Hypothalamus (tissue), 51 donors: ENCODE measurements at regions not wholly inside any gene's neighbourhood (a gene's known extent, or its start where the extent isn't known, plus 50 kb on each side); places are given as distances from the start of the nearest gene placed in this dataset.
"Not testable (repeated sequence)": the region's sequence is repeated elsewhere in the genome, so short reads cannot be mapped to it uniquely, and the experiment has no call there.

ENCODE experiments used
- DNase-seq, 51 donors: peaks; one replicate each; lab custom pipeline; 2025; lab: John Stamatoyannopoulos, UW

GRCh38 chr3:99586701-99587100, 51.7 kb upstream of the COL8A1 start:
- no peak for DNase-seq

GRCh38 chr3:99579965-99580364, 58.4 kb upstream of the COL8A1 start:
- no peak for DNase-seq

DNA sequence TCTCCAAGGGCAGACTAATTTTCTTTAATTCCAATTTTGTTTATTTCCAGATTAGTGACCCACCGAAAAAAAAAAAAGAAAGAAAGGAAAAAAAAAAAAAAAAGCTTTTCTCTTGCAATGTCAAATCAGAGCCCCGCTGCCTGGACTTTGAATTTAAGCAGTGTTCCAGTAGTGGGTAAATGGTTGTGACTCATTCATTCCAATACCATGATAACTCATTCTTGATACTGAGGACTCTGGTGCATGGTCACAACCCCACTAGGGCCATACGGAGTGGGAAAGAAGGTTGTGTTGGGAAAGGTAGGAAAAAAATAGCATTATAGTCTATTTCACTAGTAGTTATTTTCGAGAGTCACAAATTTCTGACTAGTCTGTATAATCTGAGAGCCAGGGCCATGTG, 59.1 kb upstream of the COL8A1 start:
- DNase-seq, result no peak

DNA sequence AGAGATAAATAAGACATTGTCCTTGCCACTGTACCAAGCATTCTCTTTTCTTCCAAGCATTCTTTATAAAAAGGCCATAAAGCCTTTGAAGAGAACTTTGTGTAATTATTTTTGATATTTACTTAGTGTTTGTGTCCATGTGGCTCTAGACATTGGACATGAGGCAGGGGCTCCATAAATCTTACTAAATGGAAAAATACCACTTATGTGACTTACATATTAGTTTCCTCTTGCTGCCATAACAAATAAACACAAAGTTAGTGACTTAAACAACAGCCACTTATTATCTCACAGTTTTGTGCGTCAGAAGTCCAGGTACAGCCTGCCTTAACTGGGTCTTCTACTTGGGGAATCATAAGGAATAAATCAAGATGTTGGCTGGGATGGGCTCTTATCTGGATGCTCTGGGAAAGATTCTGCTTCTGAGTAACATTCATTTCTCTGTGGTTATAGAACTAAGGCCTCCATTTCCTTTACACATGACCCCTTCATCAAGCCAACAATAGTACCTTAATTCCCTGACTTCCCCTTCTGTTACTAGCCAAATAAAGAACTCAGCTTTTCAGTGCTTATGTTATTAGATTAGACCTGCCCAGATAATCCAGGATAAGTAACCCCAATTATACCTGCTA, 59.9 kb upstream of the COL8A1 start:
- DNase-seq, result no peak

DNA sequence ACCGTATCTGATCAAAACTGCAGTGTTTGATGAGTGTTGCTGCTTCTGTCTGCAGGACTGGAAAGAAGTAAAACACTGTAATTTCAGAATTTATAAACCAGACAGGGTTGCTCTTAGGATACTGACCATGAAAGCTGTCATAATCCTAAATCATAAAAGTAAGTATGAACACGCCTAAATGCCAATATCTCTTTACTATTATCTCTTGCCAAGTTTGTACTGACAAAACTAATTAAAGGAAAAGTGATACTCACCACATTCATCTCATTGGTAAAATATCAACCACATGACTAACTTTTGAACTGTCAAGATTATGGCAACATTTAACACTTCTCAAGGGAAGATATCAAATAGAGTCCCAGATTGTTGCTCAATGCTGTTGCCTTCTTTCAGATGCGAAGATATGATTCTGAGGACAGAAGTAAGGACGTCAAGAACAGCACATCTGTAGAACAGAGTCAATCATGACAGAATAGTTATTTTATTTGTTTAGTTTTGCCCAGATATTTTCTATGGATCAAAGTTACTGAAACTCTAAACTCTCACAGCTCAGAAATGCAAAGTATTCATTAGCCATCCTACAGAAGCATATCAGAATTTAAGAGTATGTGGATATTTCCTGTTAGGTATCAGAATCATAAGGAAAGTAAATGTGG, 61.4 kb upstream of the COL8A1 start:
- DNase-seq, result no peak

DNA sequence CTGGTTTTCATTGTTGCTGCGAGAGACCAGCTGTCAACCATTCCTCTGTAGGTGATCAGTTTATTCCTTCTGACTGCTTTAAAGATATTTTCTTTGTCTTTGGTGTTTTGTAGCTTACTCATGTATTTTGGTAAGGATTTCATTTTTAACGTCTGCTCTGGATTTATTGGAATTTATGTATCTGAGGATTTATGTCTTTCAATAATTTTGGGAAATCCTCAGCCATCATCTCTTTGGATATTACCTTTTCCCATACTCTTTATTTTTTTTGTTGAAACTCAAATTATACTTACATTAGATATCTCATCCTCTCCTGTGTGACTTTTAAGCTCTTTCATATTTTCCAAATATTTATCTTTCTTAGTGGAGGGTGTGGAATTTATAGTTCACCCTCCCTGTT, 62.7 kb upstream of the COL8A1 start:
- DNase-seq, result no peak

DNA sequence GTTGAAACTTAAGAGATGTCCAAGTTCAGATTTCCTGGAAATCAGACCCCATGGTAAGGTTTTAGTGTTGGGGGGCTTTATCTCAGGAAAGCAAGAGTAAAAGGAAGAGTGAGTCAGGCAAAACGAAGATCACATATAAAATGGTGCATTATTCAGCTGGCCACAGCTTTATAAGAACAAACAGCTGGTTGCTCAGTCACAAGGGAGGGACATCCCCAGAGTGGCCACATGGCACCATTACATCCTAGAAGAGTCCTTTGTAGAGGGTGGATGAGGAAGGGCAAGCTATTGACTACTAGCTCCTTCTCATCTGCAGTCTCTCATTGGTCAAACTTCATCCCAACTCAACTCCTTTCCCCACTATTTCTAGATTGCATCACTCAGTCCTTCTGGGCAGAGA, 68.3 kb upstream of the COL8A1 start:
- DNase-seq, result no peak

DNA sequence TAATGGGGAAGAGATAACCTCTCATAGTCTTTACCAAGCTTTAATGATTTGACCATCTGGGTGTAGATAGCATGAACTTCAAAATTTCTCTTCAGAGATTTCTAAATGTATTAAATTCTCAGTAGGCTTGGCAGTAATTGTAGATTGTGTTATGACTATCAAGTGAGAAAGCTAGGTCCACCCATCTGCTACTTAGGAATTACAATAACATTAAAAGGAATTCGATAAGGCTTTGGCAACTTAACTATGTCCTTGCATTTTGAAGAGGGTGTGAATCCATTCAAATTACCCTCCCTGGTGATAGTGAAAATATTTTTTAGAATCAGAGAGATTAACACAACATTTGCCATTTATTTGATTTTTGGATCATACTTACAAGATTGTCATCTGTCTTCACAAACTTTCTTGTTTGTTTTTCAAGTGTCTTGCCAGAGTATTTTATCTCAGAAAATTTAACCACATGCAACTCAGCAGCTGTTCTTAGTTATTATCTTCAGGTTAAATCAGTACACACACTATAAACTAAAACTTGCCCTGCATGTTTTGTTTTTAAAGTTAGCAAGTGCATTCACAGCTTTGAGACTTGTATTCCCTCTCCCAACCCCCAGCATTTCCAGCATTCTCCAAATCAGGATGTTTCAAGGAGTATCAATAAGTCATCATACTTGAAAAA, 69.6 kb upstream of the COL8A1 start:
- DNase-seq, result no peak

DNA sequence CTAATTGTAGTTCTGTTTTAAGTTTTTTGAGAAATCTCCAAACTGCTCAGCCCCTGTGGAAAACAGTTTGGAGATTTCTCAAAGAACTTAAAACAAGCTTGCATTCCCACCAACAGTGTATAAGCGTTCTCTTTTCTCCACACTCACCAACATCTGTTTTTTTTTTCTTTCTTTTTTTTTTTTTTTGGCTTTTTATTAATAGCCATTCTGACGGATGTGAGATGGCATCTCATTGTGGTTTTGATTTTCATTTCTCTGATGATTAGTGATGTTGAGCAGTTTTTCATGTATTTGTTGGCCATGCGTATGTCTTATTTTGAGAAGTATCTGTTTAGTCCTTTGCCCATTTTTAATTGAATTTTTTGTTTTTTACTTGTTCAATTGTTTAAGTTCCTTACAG, 73.1 kb upstream of the COL8A1 start:
- no peak for DNase-seq

DNA sequence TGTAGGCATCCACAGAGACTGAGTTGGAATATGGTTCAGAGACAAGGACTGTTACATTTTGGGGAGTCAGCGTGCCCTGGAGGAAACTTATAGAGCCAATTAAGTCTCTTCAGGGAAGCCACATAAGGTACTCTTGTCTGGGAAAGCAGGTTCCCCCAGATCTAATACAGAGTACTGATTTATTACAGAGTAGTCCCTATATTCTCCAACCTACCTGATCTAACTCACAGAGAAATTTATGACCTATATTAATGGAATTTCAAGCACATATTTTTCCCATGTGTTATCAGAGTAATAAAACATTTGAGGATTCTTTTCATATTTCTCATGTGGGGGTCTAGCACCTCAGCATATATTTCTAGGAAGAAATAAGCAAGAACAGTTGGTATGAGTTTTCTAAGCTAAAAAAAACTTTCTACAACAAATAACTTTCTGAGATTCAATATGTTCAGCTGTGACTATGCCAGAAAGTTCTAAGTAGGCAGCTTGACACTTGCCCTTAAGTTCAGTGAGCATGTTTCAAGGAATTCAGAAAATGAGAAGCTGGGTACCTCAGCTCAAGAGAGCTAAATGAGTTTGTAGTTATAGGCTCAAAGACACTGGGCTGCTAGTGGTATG, 75.3 kb upstream of the COL8A1 start:
- DNase-seq, result no peak

DNA sequence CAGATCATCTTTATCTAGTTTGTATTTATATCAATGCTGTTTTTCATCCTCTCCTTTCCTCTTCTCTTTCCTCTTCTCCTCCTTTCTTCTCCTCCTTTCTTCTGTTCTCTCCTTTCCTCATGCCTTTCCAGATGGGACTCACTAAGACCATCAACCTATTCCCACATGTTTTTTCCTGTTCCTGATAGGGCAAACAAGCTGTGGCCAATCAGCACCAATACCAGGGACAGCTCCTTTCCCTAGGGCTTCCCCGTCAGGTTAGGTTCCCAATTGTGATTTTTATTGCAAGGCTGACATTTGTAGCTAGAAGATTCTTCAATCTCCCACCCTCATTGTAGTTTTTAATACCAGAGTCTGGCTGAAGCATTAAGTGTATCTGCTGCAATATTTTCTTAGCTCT, 76.3 kb upstream of the COL8A1 start:
- DNase-seq, result no peak

DNA sequence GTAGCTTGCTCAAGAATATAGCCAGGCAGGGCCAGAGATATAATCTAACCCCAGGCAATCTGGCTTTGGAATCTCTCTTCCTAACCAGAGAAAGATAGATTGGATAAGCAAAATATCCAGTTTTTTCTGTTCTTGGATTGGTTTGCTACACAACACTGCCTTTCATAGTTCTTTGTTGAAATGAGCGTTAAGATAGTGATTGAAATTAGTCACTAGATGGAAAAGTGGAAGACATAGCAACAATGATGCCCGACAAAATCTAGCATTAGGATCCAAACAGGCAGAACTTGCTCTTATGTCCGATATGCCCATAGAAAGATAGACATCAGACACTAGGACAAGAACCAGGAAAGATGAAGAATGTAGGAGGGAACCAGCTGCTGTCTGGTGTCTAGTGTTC, 77.3 kb upstream of the COL8A1 start:
- DNase-seq, result no peak

GRCh38 chr3:99559196-99559595, 79.2 kb upstream of the COL8A1 start:
- DNase-seq, result no peak

DNA sequence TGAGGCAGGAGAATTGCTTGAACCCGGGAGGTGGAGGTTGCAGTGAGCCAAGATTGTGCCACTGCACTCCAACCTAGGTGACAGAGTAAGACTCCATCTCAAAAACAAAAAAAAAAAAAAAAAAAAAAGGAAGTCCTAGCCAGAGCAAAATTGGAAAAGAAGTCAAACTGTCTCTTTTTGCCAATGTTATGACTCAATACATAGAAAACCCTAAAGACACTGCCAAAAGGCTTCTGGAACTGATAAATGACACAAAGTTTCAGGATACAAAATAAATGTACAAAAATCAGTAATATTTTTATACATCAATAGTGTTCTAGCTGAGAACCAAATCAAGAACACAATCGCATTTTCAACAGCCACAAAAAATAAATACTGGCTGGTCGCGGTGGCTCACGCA, 82.5 kb upstream of the COL8A1 start:
- DNase-seq, result not testable (repeated sequence)

DNA sequence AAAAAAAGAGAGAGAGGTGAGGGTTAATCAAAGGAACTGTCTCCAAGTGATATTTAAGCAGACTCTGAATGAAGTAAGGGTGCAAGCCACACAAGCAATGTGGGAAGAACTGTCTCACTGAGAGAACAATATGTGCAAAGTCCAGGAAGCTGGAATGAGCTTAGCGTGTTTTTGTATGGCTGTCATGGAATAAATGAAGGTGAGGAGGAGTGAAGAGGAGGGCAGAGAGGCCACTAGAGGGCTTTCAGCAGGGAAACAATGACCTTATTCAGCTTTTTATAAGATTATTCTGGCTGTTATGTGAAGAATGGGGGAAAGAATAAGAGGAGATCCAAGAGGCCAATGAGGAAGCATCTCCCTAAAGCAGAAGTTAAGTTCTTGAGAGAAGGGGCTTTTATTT, 86.9 kb upstream of the COL8A1 start:
- no peak for DNase-seq

GRCh38 chr3:99549957-99550603, 88.3 kb upstream of the COL8A1 start:
- DNase-seq, result no peak

- no peak for DNase-seq
These were observed 89.2 kb upstream of the COL8A1 start for GRCh38 chr3:99549220-99549619.

GRCh38 chr3:99548674-99549073, 89.7 kb upstream of the COL8A1 start:
- DNase-seq, result no peak

GRCh38 chr3:99545941-99546580, 92.3 kb upstream of the COL8A1 start:
- DNase-seq, result no peak

GRCh38 chr3:99544786-99545281, 93.6 kb upstream of the COL8A1 start:
- DNase-seq, result no peak

GRCh38 chr3:99543796-99544195, 94.6 kb upstream of the COL8A1 start:
- DNase-seq, result no peak
